Gastrocnemius medialis (tissue), 4 donors: ENCODE measurements at regions not wholly inside any gene's neighbourhood (a gene's known extent, or its start where the extent isn't known, plus 50 kb on each side); places are given as distances from the start of the nearest gene placed in this dataset.
"Not testable (repeated sequence)": the region's sequence is repeated elsewhere in the genome, so short reads cannot be mapped to it uniquely, and the experiment has no call there.

Experiments
- ATAC-seq, 2 donors: fragments of 150-250 bp; one replicate each; pipeline ENCODE4 v1.9.1; 2016
- DNase-seq, 2 donors: peaks; one replicate each; pipeline ENCODE4 v3.0.0-alpha.2; 2019
- H3K27ac ChIP-seq, 4 donors: fragments of 200-600 bp; sonication (generic); 1 replicate in 1 of 4; 2 replicates in 3 of 4; pipeline ENCODE4 v1.5.1; 2016 to 2018; ENCODE audit warnings: mild to moderate bottlenecking in 2 of 4, moderate library complexity in 1 of 4
- H3K27me3 ChIP-seq, 3 donors: fragments of 200-600 bp; sonication (generic) in 2 of 3; 1 replicate in 1 of 3; 2 replicates in 2 of 3; pipeline versions ENCODE4 v1.5.1 to v1.6.0; 2016 to 2019; ENCODE audit warnings: mild to moderate bottlenecking in 1 of 3, moderate library complexity in 1 of 3
- H3K36me3 ChIP-seq, 2 donors: fragments of 200-600 bp; sonication (generic) in 1 of 2; one replicate each; pipeline ENCODE4 v1.5.1; 2017 to 2018
- H3K4me1 ChIP-seq, 2 donors: fragments of 200-600 bp; sonication (generic) in 1 of 2; one replicate each; pipeline ENCODE4 v1.5.1; 2016 to 2017; ENCODE audit warnings: mild to moderate bottlenecking in 2 of 2
- H3K4me3 ChIP-seq, 4 donors: fragments of 200-600 bp; sonication (generic) in 3 of 4; 1 replicate in 1 of 4; 2 replicates in 3 of 4; pipeline ENCODE4 v1.5.1; 2016 to 2019; ENCODE audit warnings: mild to moderate bottlenecking in 2 of 4
- H3K9me3 ChIP-seq, 3 donors: fragments of 200-600 bp; sonication (generic) in 2 of 3; 1 replicate in 1 of 3; 2 replicates in 2 of 3; pipeline ENCODE4 v1.5.1; 2016 to 2019
- CTCF ChIP-seq, 5 experiments: fragments of 450-650 bp in 3 of 5; fragments of 200-600 bp in 2 of 5; sonication (generic) in 2 of 5; IDR thresholded peaks in 4 of 5; conservative IDR thresholded peaks in 1 of 5; 1 replicate in 4 of 5; 2 replicates in 1 of 5; pipeline ENCODE4 v1.5.1; 2016 to 2019; ENCODE audit warnings: antibody characterized with exemption in 5 of 5, mild to moderate bottlenecking in 3 of 5, moderate library complexity in 3 of 5
- POLR2A ChIP-seq, 2 donors: fragments of 450-650 bp; IDR thresholded peaks; one replicate each; pipeline ENCODE4 v1.6.1; 2017; ENCODE audit warnings: antibody characterized with exemption in 2 of 2, mild to moderate bottlenecking in 2 of 2, moderate library complexity in 2 of 2
- in situ Hi-C, 4 donors: fragments of 200-750 bp; cut with MboI; loops; one replicate each; pipeline versions ENCODE4 v1.15.0 to v1.8.0; 2017; ENCODE audit warnings: low sequenced_read_pairs in 4 of 4
- intact Hi-C: fragments of 100-400 bp; cut with DNase I; formaldehyde crosslinking; loops from one replicate; pipeline ENCODE4 v1.15.1; 2023; ENCODE audit warnings: low total_unique reads

GRCh38 chr12:92394895-92395294, 249.2 kb upstream of the BTG1 start:
- intact Hi-C loops = no loop called here
- H3K9me3 ChIP-seq = peaks cover 0 to 3% (median 0%) of the 10 kb centered on the region in 3 donors
- H3K4me3 ChIP-seq = no peak overlapping the region
- in situ Hi-C loops = no loop called here
- DNase-seq = no peak
- ATAC-seq = no peak
- no peak for TF ChIP-seq POLR2A (IDR thresholded peaks at IDR 0.05)
- TF ChIP-seq CTCF (IDR thresholded peaks at IDR 0.05 in 4 of 5, conservative IDR thresholded peaks at IDR 0.05 in 1 of 5) = no peak
- no peaks in the 10 kb centered on the region for H3K27me3 ChIP-seq
- H3K36me3 ChIP-seq = no peaks in the 10 kb centered on the region
- no peaks in the 10 kb centered on the region for H3K4me1 ChIP-seq
- no peak overlapping the region for H3K27ac ChIP-seq

- ATAC-seq (no peak), DNase-seq (no peak)
- in situ Hi-C loops = no loop called here
These were observed 247.9 kb upstream of the BTG1 start for GRCh38 chr12:92393504-92393903.

GRCh38 chr12:92391726-92392125, 246.1 kb upstream of the BTG1 start:
- intact Hi-C loops, H3K27me3 ChIP-seq, ATAC-seq, H3K9me3 ChIP-seq, DNase-seq, in situ Hi-C loops, H3K27ac ChIP-seq, H3K4me3 ChIP-seq, H3K36me3 ChIP-seq, H3K4me1 ChIP-seq: not testable (repeated sequence)

More at GRCh38 chr12:92393504-92393903, 247.9 kb upstream of the BTG1 start:
- Histone ChIP-seq H3K36me3 (no peaks in the 10 kb centered on the region), H3K4me1 (no peaks in the 10 kb centered on the region), H3K27me3 (no peaks in the 10 kb centered on the region), H3K27ac (no peak overlapping the region), H3K9me3 (peaks cover 0 to 3% (median 0%) of the 10 kb centered on the region in 3 donors), H3K4me3 (no peak overlapping the region)
- intact Hi-C loops = no loop called here
- no peak for TF ChIP-seq POLR2A (IDR thresholded peaks at IDR 0.05)
- TF ChIP-seq CTCF (IDR thresholded peaks at IDR 0.05 in 4 of 5, conservative IDR thresholded peaks at IDR 0.05 in 1 of 5) = no peak

- Histone ChIP-seq H3K27ac (no peak overlapping the region), H3K9me3 (peaks cover 0 to 3% (median 0%) of the 10 kb centered on the region in 3 donors), H3K27me3 (no peaks in the 10 kb centered on the region), H3K4me3 (no peak overlapping the region), H3K36me3 (no peaks in the 10 kb centered on the region), H3K4me1 (no peaks in the 10 kb centered on the region)
- DNase-seq (no peak), ATAC-seq (no peak)
- in situ Hi-C loops = no loop called here
- intact Hi-C loops = no loop called here
- TF ChIP-seq CTCF (IDR thresholded peaks at IDR 0.05 in 4 of 5, conservative IDR thresholded peaks at IDR 0.05 in 1 of 5) (no peak), POLR2A (IDR thresholded peaks at IDR 0.05) (no peak)
These were observed 243.8 kb upstream of the BTG1 start for GRCh38 chr12:92389466-92389865.

GRCh38 chr12:92385296-92385695, 239.7 kb upstream of the BTG1 start:
- TF ChIP-seq POLR2A (IDR thresholded peaks at IDR 0.05) = no peak
- no peak for TF ChIP-seq CTCF (IDR thresholded peaks at IDR 0.05 in 4 of 5, conservative IDR thresholded peaks at IDR 0.05 in 1 of 5)

More at GRCh38 chr12:92385296-92385695, 239.7 kb upstream of the BTG1 start:
- intact Hi-C loops (no loop called here), in situ Hi-C loops (no loop called here)
- no peaks in the 10 kb centered on the region for H3K27me3 ChIP-seq
- no peak overlapping the region for H3K4me3 ChIP-seq
- H3K4me1 ChIP-seq = peaks cover 0 to 4% of the 10 kb centered on the region in 2 donors
- no peak overlapping the region for H3K27ac ChIP-seq
- no peak for ATAC-seq
- no peaks in the 10 kb centered on the region for H3K36me3 ChIP-seq
- no peaks in the 10 kb centered on the region for H3K9me3 ChIP-seq
- DNase-seq = no peak
